ENCODE measurements at regions not wholly inside any gene's neighbourhood (a gene's known extent, or its start where the extent isn't known, plus 50 kb on each side); places are given as distances from the start of the nearest gene placed in this dataset.

DNA sequence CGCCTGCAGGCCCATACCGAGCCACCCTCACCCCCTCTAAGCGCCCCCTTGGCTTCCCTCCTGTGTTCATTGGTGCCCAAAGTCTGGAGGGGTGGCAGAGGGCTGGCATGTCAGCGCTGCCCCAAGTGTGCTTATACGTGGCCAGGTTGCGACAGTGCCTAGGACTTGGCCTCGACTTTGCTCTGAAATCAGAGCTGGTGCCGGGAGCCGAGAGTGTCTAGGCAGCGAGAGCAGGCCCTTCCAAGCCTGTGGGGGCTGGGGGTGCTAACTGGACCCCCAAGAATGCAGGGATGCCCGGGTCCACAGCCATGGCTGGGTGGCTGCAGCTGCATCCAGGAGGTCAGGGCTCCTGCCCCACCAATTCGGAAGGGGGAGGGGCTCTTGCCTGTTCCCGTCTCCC is 95.6 kb upstream of the MGAT5 start:
- TF ChIP-seq, protein P1, sequence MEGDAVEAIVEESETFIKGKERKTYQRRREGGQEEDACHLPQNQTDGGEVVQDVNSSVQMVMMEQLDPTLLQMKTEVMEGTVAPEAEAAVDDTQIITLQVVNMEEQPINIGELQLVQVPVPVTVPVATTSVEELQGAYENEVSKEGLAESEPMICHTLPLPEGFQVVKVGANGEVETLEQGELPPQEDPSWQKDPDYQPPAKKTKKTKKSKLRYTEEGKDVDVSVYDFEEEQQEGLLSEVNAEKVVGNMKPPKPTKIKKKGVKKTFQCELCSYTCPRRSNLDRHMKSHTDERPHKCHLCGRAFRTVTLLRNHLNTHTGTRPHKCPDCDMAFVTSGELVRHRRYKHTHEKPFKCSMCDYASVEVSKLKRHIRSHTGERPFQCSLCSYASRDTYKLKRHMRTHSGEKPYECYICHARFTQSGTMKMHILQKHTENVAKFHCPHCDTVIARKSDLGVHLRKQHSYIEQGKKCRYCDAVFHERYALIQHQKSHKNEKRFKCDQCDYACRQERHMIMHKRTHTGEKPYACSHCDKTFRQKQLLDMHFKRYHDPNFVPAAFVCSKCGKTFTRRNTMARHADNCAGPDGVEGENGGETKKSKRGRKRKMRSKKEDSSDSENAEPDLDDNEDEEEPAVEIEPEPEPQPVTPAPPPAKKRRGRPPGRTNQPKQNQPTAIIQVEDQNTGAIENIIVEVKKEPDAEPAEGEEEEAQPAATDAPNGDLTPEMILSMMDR (IDR thresholded peaks at IDR 0.05 in 2 of 3, conservative IDR thresholded peaks at IDR 0.05 in 1 of 3; ENCODE audit: borderline replicate concordance in 1 of 3, insufficient read depth in 1 of 3, low read depth in 2 of 3, low read length in 2 of 3) = no peak
- no peak for TF ChIP-seq POLR2A (IDR thresholded peaks at IDR 0.05; ENCODE audit: borderline replicate concordance, extremely low read depth, insufficient read depth, insufficient read length)
- no peak for TF ChIP-seq POLR2AphosphoS5 (IDR thresholded peaks at IDR 0.05; ENCODE audit: low read depth, low read length)
- no peak for TF ChIP-seq TCF7L2 (IDR thresholded peaks at IDR 0.05; ENCODE audit: borderline replicate concordance, extremely low read depth, insufficient read depth, insufficient read length)
- TF ChIP-seq RAD21 (IDR thresholded peaks at IDR 0.05; ENCODE audit: low read depth) = no peak
- no peak for TF ChIP-seq SP1 (IDR thresholded peaks at IDR 0.05; ENCODE audit: low read depth)
- no peak for TF ChIP-seq YY1 (IDR thresholded peaks at IDR 0.05; ENCODE audit: extremely low read depth, insufficient replicate concordance, low read depth, low read length)
- TF ChIP-seq ELF1 (IDR thresholded peaks at IDR 0.05; ENCODE audit: borderline replicate concordance, low read depth) = no peak
- TF ChIP-seq, protein P2, sequence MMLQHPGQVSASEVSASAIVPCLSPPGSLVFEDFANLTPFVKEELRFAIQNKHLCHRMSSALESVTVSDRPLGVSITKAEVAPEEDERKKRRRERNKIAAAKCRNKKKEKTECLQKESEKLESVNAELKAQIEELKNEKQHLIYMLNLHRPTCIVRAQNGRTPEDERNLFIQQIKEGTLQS (IDR thresholded peaks at IDR 0.05) = no peak
- no peak for TF ChIP-seq FOSL1 (IDR thresholded peaks at IDR 0.05; ENCODE audit: low read depth)
- TF ChIP-seq, protein P3, sequence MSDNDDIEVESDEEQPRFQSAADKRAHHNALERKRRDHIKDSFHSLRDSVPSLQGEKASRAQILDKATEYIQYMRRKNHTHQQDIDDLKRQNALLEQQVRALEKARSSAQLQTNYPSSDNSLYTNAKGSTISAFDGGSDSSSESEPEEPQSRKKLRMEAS (IDR thresholded peaks at IDR 0.05) = no peak
- no peak for TF ChIP-seq SRF (IDR thresholded peaks at IDR 0.05; ENCODE audit: low read depth)
